IPS-18a (cell line): ENCODE measurements at regions not wholly inside any gene's neighbourhood (a gene's known extent, or its start where the extent isn't known, plus 50 kb on each side); places are given as distances from the start of the nearest gene placed in this dataset.

Experiments used
- H3K27ac ChIP-seq: one replicate; pipeline ENCODE4 v1.5.1; 2013; ENCODE audit warnings: low read length
- H3K27me3 ChIP-seq: one replicate; pipeline ENCODE4 v1.6.1; 2013; ENCODE audit warnings: mild to moderate bottlenecking, low read length; ENCODE audit not compliant: control insufficient read depth, insufficient read depth
- H3K36me3 ChIP-seq: one replicate; pipeline ENCODE4 v1.6.1; 2013; ENCODE audit warnings: low read depth, low read length; ENCODE audit not compliant: control insufficient read depth
- H3K4me1 ChIP-seq: one replicate; pipeline ENCODE4 v1.6.1; 2013; ENCODE audit warnings: low read depth, low read length; ENCODE audit not compliant: control insufficient read depth
- H3K4me3 ChIP-seq: one replicate; pipeline ENCODE4 v1.5.1; 2013; ENCODE audit warnings: low read length
- H3K9ac ChIP-seq: one replicate; pipeline ENCODE4 v1.6.1; 2013; ENCODE audit warnings: mild to moderate bottlenecking, low read length, moderate library complexity
- H3K9me3 ChIP-seq: one replicate; pipeline ENCODE4 v1.6.1; 2013; ENCODE audit warnings: low read depth, low read length; ENCODE audit not compliant: control insufficient read depth

GRCh38 chr2:57554348-57554747 is 492.3 kb upstream of the VRK2 start:
- Histone ChIP-seq H3K4me1 (no peaks in the 10 kb centered on the region), H3K4me3 (no peak overlapping the region)

GRCh38 chr2:57558312-57558711 is 488.3 kb upstream of the VRK2 start:
- no peaks in the 10 kb centered on the region for H3K9me3 ChIP-seq
- no peak overlapping the region for H3K4me3 ChIP-seq
- H3K36me3 ChIP-seq: no peaks in the 10 kb centered on the region
- no peaks in the 10 kb centered on the region for H3K27me3 ChIP-seq
- H3K9ac ChIP-seq: no peak overlapping the region
- H3K27ac ChIP-seq: no peak overlapping the region
- H3K4me1 ChIP-seq: no peaks in the 10 kb centered on the region

More at GRCh38 chr2:57554348-57554747, 492.3 kb upstream of the VRK2 start:
- Histone ChIP-seq H3K27ac (no peak overlapping the region), H3K9ac (no peak overlapping the region), H3K36me3 (no peaks in the 10 kb centered on the region), H3K27me3 (no peaks in the 10 kb centered on the region), H3K9me3 (peaks cover 8% of the 10 kb centered on the region)

- Histone ChIP-seq H3K9ac (no peak overlapping the region), H3K27ac (no peak overlapping the region), H3K4me3 (no peak overlapping the region), H3K4me1 (no peaks in the 10 kb centered on the region), H3K36me3 (no peaks in the 10 kb centered on the region), H3K9me3 (no peaks in the 10 kb centered on the region), H3K27me3 (no peaks in the 10 kb centered on the region)
These were observed 484.1 kb upstream of the VRK2 start for GRCh38 chr2:57562495-57562894.

- Histone ChIP-seq H3K4me1 (no peaks in the 10 kb centered on the region), H3K4me3 (no peak overlapping the region), H3K9me3 (no peaks in the 10 kb centered on the region), H3K27me3 (no peaks in the 10 kb centered on the region), H3K36me3 (no peaks in the 10 kb centered on the region), H3K27ac (no peak overlapping the region), H3K9ac (no peak overlapping the region)
These were observed 483.6 kb upstream of the VRK2 start for GRCh38 chr2:57563015-57563414.

- Histone ChIP-seq H3K36me3 (no peaks in the 10 kb centered on the region), H3K27ac (no peak overlapping the region), H3K4me3 (no peak overlapping the region), H3K4me1 (no peaks in the 10 kb centered on the region), H3K9me3 (no peaks in the 10 kb centered on the region), H3K27me3 (no peaks in the 10 kb centered on the region), H3K9ac (no peak overlapping the region)
These were observed 479.4 kb upstream of the VRK2 start for GRCh38 chr2:57567245-57567644.

- Histone ChIP-seq H3K4me1 (no peaks in the 10 kb centered on the region), H3K27me3 (no peaks in the 10 kb centered on the region), H3K4me3 (no peak overlapping the region), H3K36me3 (no peaks in the 10 kb centered on the region), H3K27ac (no peak overlapping the region), H3K9ac (no peak overlapping the region), H3K9me3 (no peaks in the 10 kb centered on the region)
These were observed 477.2 kb upstream of the VRK2 start for GRCh38 chr2:57569396-57569795.

GRCh38 chr2:57570961-57571360 is 475.6 kb upstream of the VRK2 start:
- H3K4me3 ChIP-seq: no peak overlapping the region
- no peaks in the 10 kb centered on the region for H3K36me3 ChIP-seq
- H3K9ac ChIP-seq: no peak overlapping the region
- H3K27me3 ChIP-seq: no peaks in the 10 kb centered on the region
- no peaks in the 10 kb centered on the region for H3K4me1 ChIP-seq
- no peak overlapping the region for H3K27ac ChIP-seq
- H3K9me3 ChIP-seq: no peaks in the 10 kb centered on the region

- Histone ChIP-seq H3K27ac (no peak overlapping the region), H3K9me3 (no peaks in the 10 kb centered on the region), H3K27me3 (no peaks in the 10 kb centered on the region), H3K9ac (no peak overlapping the region), H3K36me3 (no peaks in the 10 kb centered on the region), H3K4me1 (no peaks in the 10 kb centered on the region), H3K4me3 (no peak overlapping the region)
These were observed 470.8 kb upstream of the VRK2 start for GRCh38 chr2:57575700-57576268.

- Histone ChIP-seq H3K9me3 (no peaks in the 10 kb centered on the region), H3K4me1 (no peaks in the 10 kb centered on the region), H3K9ac (no peak overlapping the region), H3K36me3 (no peaks in the 10 kb centered on the region), H3K27ac (no peak overlapping the region), H3K27me3 (no peaks in the 10 kb centered on the region), H3K4me3 (no peak overlapping the region)
These were observed 469.6 kb upstream of the VRK2 start for GRCh38 chr2:57576983-57577382.

- Histone ChIP-seq H3K27ac (no peak overlapping the region), H3K9ac (no peak overlapping the region), H3K4me1 (peaks cover 7% of the 10 kb centered on the region)
These were observed 448.7 kb upstream of the VRK2 start for GRCh38 chr2:57597940-57598339.

GRCh38 chr2:57598551-57598950 is 448.1 kb upstream of the VRK2 start:
- Histone ChIP-seq H3K4me1 (peaks cover 7% of the 10 kb centered on the region), H3K27ac (no peak overlapping the region), H3K27me3 (no peaks in the 10 kb centered on the region)

More at GRCh38 chr2:57597940-57598339, 448.7 kb upstream of the VRK2 start:
- Histone ChIP-seq H3K4me3 (no peak overlapping the region), H3K36me3 (no peaks in the 10 kb centered on the region), H3K27me3 (no peaks in the 10 kb centered on the region), H3K9me3 (no peaks in the 10 kb centered on the region)

GRCh38 chr2:57602733-57603132 is 443.9 kb upstream of the VRK2 start:
- no peaks in the 10 kb centered on the region for H3K27me3 ChIP-seq
- H3K4me3 ChIP-seq: no peak overlapping the region
- no peak overlapping the region for H3K27ac ChIP-seq
- no peaks in the 10 kb centered on the region for H3K9me3 ChIP-seq
- no peaks in the 10 kb centered on the region for H3K36me3 ChIP-seq
- H3K4me1 ChIP-seq: peaks cover 7% of the 10 kb centered on the region
- H3K9ac ChIP-seq: no peak overlapping the region

More at GRCh38 chr2:57598551-57598950, 448.1 kb upstream of the VRK2 start:
- H3K36me3 ChIP-seq: no peaks in the 10 kb centered on the region
- H3K9ac ChIP-seq: no peak overlapping the region
- H3K9me3 ChIP-seq: no peaks in the 10 kb centered on the region
- no peak overlapping the region for H3K4me3 ChIP-seq
